IMR-90 (cell line): ENCODE measurements at regions not wholly inside any gene's neighbourhood (a gene's known extent, or its start where the extent isn't known, plus 50 kb on each side); places are given as distances from the start of the nearest gene placed in this dataset.

Source experiments
- ATAC-seq: fragments of 200-7000 bp; cut with Tn5 transposase; 2 replicates; pipeline ENCODE4 v1.9.1; 2020; ENCODE audit warnings: low read depth, mild to moderate bottlenecking, moderate library complexity
- BruUV-seq: library from RNA; stranded (reverse); fragments of 400-500 nt; replicated peaks from 2 replicates; lab custom pipeline; 2021; lab: Mats Ljungman, UMichigan
- CTCF ChIA-PET: fragments of 300-600 bp; formaldehyde crosslinking; extraction: SDS; loops from one replicate; lab custom pipeline; 2021; ENCODE audit warnings: antibody characterized with exemption; lab: Yijun Ruan, JAX
- POLR2A ChIA-PET: fragments of 300-600 bp; sonication (Branson Sonifier 250); formaldehyde crosslinking; loops from one replicate; lab custom pipeline; 2022; ENCODE audit warnings: antibody characterized with exemption; ENCODE audit not compliant: unreplicated experiment; lab: Charles Lee
- DNase-seq: peaks from one replicate; pipeline ENCODE4 v3.0.0; 2013
- H2AFZ ChIP-seq: replicated peaks from 2 replicates; pipeline ENCODE3; 2013; ENCODE audit warnings: low read length, mild to moderate bottlenecking; ENCODE audit not compliant: poor library complexity
- H2AK5ac ChIP-seq: 2 replicates; pipeline ENCODE4 v1.6.1; 2013; ENCODE audit warnings: low read depth, low read length, inconsistent platforms
- H2AK9ac ChIP-seq: replicated peaks from 2 replicates; pipeline ENCODE3; 2013; ENCODE audit warnings: mild to moderate bottlenecking, low read depth, low read length, moderate library complexity; ENCODE audit not compliant: poor library complexity
- H2BK120ac ChIP-seq: 2 replicates; pipeline ENCODE4 v1.6.1; 2013; ENCODE audit warnings: low read depth, low read length, inconsistent platforms
- H2BK15ac ChIP-seq: 3 replicates; pipeline ENCODE4 v1.6.1; 2013; ENCODE audit warnings: low read depth, low read length, inconsistent platforms
- H2BK20ac ChIP-seq: 2 replicates; pipeline ENCODE4 v1.6.1; 2013; ENCODE audit warnings: low read depth, mild to moderate bottlenecking, inconsistent platforms, low read length, moderate library complexity
- H2BK5ac ChIP-seq: 2 replicates; pipeline ENCODE4 v1.6.1; 2013; ENCODE audit warnings: mild to moderate bottlenecking, low read depth, low read length, inconsistent platforms; ENCODE audit not compliant: poor library complexity, severe bottlenecking
- H3K14ac ChIP-seq: replicated peaks from 2 replicates; pipeline ENCODE4 v1.6.1; 2013; ENCODE audit warnings: low read depth, low read length, inconsistent platforms
- H3K18ac ChIP-seq: 2 replicates; pipeline ENCODE4 v1.6.1; 2013; ENCODE audit warnings: low read depth, low read length, control low read depth
- H3K23ac ChIP-seq: 2 replicates; pipeline ENCODE4 v1.6.1; 2013; ENCODE audit warnings: low read depth, low read length, inconsistent platforms
- H3K27ac ChIP-seq: 2 replicates; pipeline ENCODE4 v1.5.1; 2013; ENCODE audit warnings: mild to moderate bottlenecking, control low read depth, low read length; ENCODE audit not compliant: insufficient read depth
- H3K27me3 ChIP-seq: 2 replicates; pipeline ENCODE4 v1.6.1; 2013; ENCODE audit warnings: low read length; ENCODE audit not compliant: control insufficient read depth, insufficient read depth
- H3K36me3 ChIP-seq: 2 replicates; pipeline ENCODE4 v1.6.1; 2013; ENCODE audit warnings: low read length, mixed read lengths; ENCODE audit not compliant: control insufficient read depth, insufficient read depth
- H3K4ac ChIP-seq: 2 replicates; pipeline ENCODE4 v1.6.1; 2013; ENCODE audit warnings: low read depth, low read length, inconsistent platforms
- H3K4me1 ChIP-seq: 2 replicates; pipeline ENCODE4 v1.6.1; 2013; ENCODE audit warnings: low read length, mixed read lengths; ENCODE audit not compliant: control insufficient read depth, insufficient read depth
- H3K4me2 ChIP-seq: 2 replicates; pipeline ENCODE4 v1.6.1; 2013; ENCODE audit warnings: low read depth, mild to moderate bottlenecking, control low read depth, low read length, moderate library complexity
- H3K4me3 ChIP-seq: 2 replicates; pipeline ENCODE4 v1.5.1; 2013; ENCODE audit warnings: low read depth, mild to moderate bottlenecking, control low read depth, low read length, moderate library complexity; ENCODE audit not compliant: insufficient read depth
- H3K56ac ChIP-seq: 2 replicates; pipeline ENCODE4 v1.6.1; 2013; ENCODE audit warnings: low read length, inconsistent platforms; ENCODE audit not compliant: insufficient read depth; ENCODE audit errors: extremely low read depth
- H3K79me1 ChIP-seq, 2 experiments: 2 replicates each; pipeline ENCODE4 v1.6.1; 2013; ENCODE audit warnings: low read length in 2 of 2, inconsistent platforms in 1 of 2, low read depth in 1 of 2
- H3K9ac ChIP-seq: 2 replicates; pipeline ENCODE4 v1.6.1; 2013; ENCODE audit warnings: low read depth, low read length, control low read depth
- H3K9me1 ChIP-seq: 2 replicates; pipeline ENCODE4 v1.6.1; 2013; ENCODE audit warnings: low read length, inconsistent platforms; ENCODE audit not compliant: insufficient read depth
- H3K9me3 ChIP-seq: 2 replicates; pipeline ENCODE4 v1.6.1; 2013; ENCODE audit warnings: low read length; ENCODE audit not compliant: control insufficient read depth, insufficient read depth
- H4K20me1 ChIP-seq: 2 replicates; pipeline ENCODE4 v1.6.1; 2013; ENCODE audit warnings: low read length, inconsistent platforms; ENCODE audit not compliant: insufficient read depth
- H4K5ac ChIP-seq: 2 replicates; pipeline ENCODE4 v1.6.1; 2013; ENCODE audit warnings: mild to moderate bottlenecking, low read depth, low read length, control low read depth
- H4K8ac ChIP-seq, 2 experiments: 2 replicates each; pipeline ENCODE4 v1.6.1; 2013; ENCODE audit warnings: low read depth in 2 of 2, low read length in 2 of 2, control low read depth in 1 of 2, inconsistent platforms in 1 of 2
- H4K91ac ChIP-seq: 2 replicates; pipeline ENCODE4 v1.6.1; 2013; ENCODE audit warnings: low read depth, low read length, inconsistent platforms; ENCODE audit not compliant: insufficient read depth
- BHLHE40 ChIP-seq: fragments of 150-350 bp; IDR thresholded peaks from 2 replicates; pipeline ENCODE4 v1.6.1; 2016; ENCODE audit warnings: mild to moderate bottlenecking, low read depth, low read length
- CEBPB ChIP-seq: IDR thresholded peaks from 2 replicates; pipeline ENCODE4 v1.6.1; 2012; ENCODE audit warnings: low read depth, low read length, improper control_type of control experiment
- CHD1 ChIP-seq: IDR thresholded peaks from 2 replicates; pipeline ENCODE4 v1.6.1; 2012; ENCODE audit warnings: low read depth, low read length, improper control_type of control experiment
- FOS ChIP-seq: fragments of 150-350 bp; IDR thresholded peaks from 2 replicates; pipeline ENCODE4 v1.6.1; 2016; ENCODE audit warnings: low read depth, low read length
- MAFK ChIP-seq: IDR thresholded peaks from 2 replicates; pipeline ENCODE4 v1.6.1; 2012; ENCODE audit warnings: low read depth, low read length, improper control_type of control experiment
- MAZ ChIP-seq: IDR thresholded peaks from 2 replicates; pipeline ENCODE4 v1.6.1; 2012; ENCODE audit warnings: low read depth, mild to moderate bottlenecking, low read length, improper control_type of control experiment, moderate library complexity, borderline replicate concordance
- MXI1 ChIP-seq: IDR thresholded peaks from 2 replicates; pipeline ENCODE4 v1.6.1; 2012; ENCODE audit warnings: low read depth, mild to moderate bottlenecking, low read length, moderate library complexity, borderline replicate concordance
- NFE2L2 ChIP-seq: fragments of 150-350 bp; IDR thresholded peaks from 2 replicates; pipeline ENCODE4 v1.6.1; 2016; ENCODE audit warnings: low read depth, mild to moderate bottlenecking, low read length
- POLR2A ChIP-seq: IDR thresholded peaks from 2 replicates; pipeline ENCODE4 v1.6.1; 2012; ENCODE audit warnings: mild to moderate bottlenecking, low read depth, low read length
- RAD21 ChIP-seq: IDR thresholded peaks from 2 replicates; pipeline ENCODE4 v1.6.1; 2012; ENCODE audit warnings: low read length, improper control_type of control experiment
- RCOR1 ChIP-seq: IDR thresholded peaks from 2 replicates; pipeline ENCODE4 v1.6.1; 2012; ENCODE audit warnings: mild to moderate bottlenecking, low read length, improper control_type of control experiment; ENCODE audit not compliant: insufficient replicate concordance
- RFX5 ChIP-seq: IDR thresholded peaks from 2 replicates; pipeline ENCODE4 v1.8.0; 2012; ENCODE audit warnings: low read depth, mild to moderate bottlenecking, low read length, moderate library complexity
- SMC3 ChIP-seq: fragments of 150-350 bp; IDR thresholded peaks from 2 replicates; pipeline ENCODE4 v1.6.1; 2016; ENCODE audit warnings: low read depth, mild to moderate bottlenecking, antibody characterized with exemption, low read length, moderate library complexity
- WGBS, 2 experiments: methylation state at CpG; one replicate each; pipeline versions ENCODE4 v1.1.5 to v1.1.7; 2013; ENCODE audit warnings: missing lambda C conversion rate in 2 of 2; ENCODE audit not compliant: insufficient read length in 1 of 2; ENCODE audit errors: extremely low coverage in 2 of 2; 5-methylcytosine and 5-hydroxymethylcytosine counted together
- dilution Hi-C: fragments of 300-500 bp; cut with HindIII; formaldehyde crosslinking; loops from one replicate; pipeline ENCODE4 v1.14.3; 2018; ENCODE audit warnings: low sequenced_read_pairs; ENCODE audit not compliant: unreplicated experiment
- in situ Hi-C: fragments of 300-500 bp; cut with MboI; formaldehyde crosslinking; loops from 3 replicates; pipeline ENCODE4 v1.14.3; 2019; ENCODE audit warnings: low sequenced_read_pairs, inconsistent platforms, mixed read lengths
- intact Hi-C: fragments of 100-400 bp; cut with micrococcal nuclease; formaldehyde crosslinking; loops from 2 replicates; pipeline ENCODE4 v1.10.0; 2022
- TF ChIP-seq, protein P1 (sequence below): fragments of 150-350 bp; IDR thresholded peaks from 2 replicates; pipeline ENCODE4 v1.6.1; 2017; ENCODE audit warnings: mild to moderate bottlenecking, antibody characterized with exemption, low read length, low read depth
- TF ChIP-seq, protein P2 (sequence below): conservative IDR thresholded peaks from 2 replicates; pipeline ENCODE4 v1.5.1; 2012; ENCODE audit warnings: mild to moderate bottlenecking, low read depth, low read length, improper control_type of control experiment
- TF ChIP-seq, protein P3 (sequence below): fragments of 150-350 bp; IDR thresholded peaks from 2 replicates; pipeline ENCODE4 v1.6.1; 2016; ENCODE audit warnings: low read depth, mild to moderate bottlenecking, low read length, moderate library complexity, borderline replicate concordance

DNA sequence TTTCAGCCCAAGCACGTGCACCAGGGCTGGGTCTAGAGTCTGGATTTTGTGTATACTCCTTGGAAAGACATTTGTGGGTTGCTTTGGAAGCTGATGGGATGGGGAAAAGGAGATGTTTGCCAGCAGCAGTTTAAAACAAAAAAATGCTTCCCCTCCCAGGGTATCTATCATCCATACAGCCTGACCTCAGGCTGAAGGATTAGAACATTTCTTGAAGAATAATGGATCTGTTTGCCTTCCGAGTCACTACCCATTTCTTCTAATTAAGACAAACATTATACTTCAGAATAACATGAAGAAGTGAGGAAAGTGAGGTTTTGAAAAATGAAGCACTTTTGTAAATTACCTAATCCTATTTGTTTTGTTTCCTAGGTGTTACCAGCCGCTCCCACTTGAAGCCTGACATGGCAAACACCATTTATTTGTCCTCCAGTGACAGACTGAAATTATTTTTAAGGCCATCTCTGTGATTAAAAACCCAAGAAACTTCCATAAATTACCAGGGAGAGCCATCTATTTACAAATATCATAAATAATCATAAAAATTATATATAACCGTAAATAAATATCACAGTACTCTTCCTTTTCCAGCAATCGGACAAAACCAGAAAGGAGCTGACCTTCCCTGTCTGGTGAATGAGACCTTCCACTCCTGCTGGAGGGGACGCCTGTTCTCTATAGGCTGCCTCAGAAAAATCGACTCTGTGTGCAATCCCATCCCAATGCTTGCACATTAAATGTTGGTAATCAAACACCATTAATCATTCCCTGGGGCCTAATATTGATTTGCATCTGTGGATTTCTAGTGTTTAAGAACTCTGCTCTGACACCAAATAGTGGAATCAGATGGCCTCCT is 106.8 kb downstream of the C1D start:
- Histone ChIP-seq H3K4me3 (no peak overlapping the region), H3K18ac (no peak overlapping the region), H3K36me3 (no peaks in the 10 kb centered on the region), H4K20me1 (no peaks in the 10 kb centered on the region), H2AFZ (no peak overlapping the region), H3K23ac (no peak overlapping the region), H3K4me2 (no peak overlapping the region), H2BK120ac (no peak overlapping the region), H2BK15ac (no peak overlapping the region), H3K56ac (no peak overlapping the region), H3K4ac (no peak overlapping the region), H3K9me3 (peaks cover 5% of the 10 kb centered on the region), H2AK9ac (no peak overlapping the region), H3K14ac (no peak overlapping the region), H4K8ac (no peak overlapping the region), H3K9ac (no peak overlapping the region), H3K9me1 (no peaks in the 10 kb centered on the region), H3K79me1 (no peaks in the 10 kb centered on the region), H3K27me3 (peaks cover 25% of the 10 kb centered on the region), H2BK5ac (no peak overlapping the region), H2BK20ac (no peak overlapping the region), H3K4me1 (no peaks in the 10 kb centered on the region), H4K91ac (no peak overlapping the region), H3K27ac (no peak overlapping the region), H4K5ac (no peak overlapping the region), H2AK5ac (no peak overlapping the region)
- CTCF ChIA-PET = no interaction called here
- in situ Hi-C loops (no loop called here), dilution Hi-C loops (no loop called here), intact Hi-C loops (no loop called here)
- DNase-seq = no peak
- no CpG with 5 or more reads among the region's 7 CpGs for WGBS, 2 experiments
- BruUV-seq = no TSS peak
- ATAC-seq = no peak
- POLR2A ChIA-PET = no interaction called here
- no peak for TF ChIP-seq MXI1
- TF ChIP-seq SMC3 = no peak
- no peak for TF ChIP-seq NFE2L2
- no peak for TF ChIP-seq POLR2A
- TF ChIP-seq MAFK = no peak
- no peak for TF ChIP-seq MAZ
- no peak for TF ChIP-seq RAD21
- no peak for TF ChIP-seq FOS
- TF ChIP-seq, protein P1, sequence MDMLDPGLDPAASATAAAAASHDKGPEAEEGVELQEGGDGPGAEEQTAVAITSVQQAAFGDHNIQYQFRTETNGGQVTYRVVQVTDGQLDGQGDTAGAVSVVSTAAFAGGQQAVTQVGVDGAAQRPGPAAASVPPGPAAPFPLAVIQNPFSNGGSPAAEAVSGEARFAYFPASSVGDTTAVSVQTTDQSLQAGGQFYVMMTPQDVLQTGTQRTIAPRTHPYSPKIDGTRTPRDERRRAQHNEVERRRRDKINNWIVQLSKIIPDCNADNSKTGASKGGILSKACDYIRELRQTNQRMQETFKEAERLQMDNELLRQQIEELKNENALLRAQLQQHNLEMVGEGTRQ = no peak
- TF ChIP-seq BHLHE40 = no peak
- TF ChIP-seq CEBPB = no peak
- TF ChIP-seq, protein P2, sequence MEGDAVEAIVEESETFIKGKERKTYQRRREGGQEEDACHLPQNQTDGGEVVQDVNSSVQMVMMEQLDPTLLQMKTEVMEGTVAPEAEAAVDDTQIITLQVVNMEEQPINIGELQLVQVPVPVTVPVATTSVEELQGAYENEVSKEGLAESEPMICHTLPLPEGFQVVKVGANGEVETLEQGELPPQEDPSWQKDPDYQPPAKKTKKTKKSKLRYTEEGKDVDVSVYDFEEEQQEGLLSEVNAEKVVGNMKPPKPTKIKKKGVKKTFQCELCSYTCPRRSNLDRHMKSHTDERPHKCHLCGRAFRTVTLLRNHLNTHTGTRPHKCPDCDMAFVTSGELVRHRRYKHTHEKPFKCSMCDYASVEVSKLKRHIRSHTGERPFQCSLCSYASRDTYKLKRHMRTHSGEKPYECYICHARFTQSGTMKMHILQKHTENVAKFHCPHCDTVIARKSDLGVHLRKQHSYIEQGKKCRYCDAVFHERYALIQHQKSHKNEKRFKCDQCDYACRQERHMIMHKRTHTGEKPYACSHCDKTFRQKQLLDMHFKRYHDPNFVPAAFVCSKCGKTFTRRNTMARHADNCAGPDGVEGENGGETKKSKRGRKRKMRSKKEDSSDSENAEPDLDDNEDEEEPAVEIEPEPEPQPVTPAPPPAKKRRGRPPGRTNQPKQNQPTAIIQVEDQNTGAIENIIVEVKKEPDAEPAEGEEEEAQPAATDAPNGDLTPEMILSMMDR = no peak
- no peak for TF ChIP-seq RCOR1
- TF ChIP-seq, protein P3, sequence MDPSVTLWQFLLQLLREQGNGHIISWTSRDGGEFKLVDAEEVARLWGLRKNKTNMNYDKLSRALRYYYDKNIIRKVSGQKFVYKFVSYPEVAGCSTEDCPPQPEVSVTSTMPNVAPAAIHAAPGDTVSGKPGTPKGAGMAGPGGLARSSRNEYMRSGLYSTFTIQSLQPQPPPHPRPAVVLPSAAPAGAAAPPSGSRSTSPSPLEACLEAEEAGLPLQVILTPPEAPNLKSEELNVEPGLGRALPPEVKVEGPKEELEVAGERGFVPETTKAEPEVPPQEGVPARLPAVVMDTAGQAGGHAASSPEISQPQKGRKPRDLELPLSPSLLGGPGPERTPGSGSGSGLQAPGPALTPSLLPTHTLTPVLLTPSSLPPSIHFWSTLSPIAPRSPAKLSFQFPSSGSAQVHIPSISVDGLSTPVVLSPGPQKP = no peak
- TF ChIP-seq RFX5 = no peak
- no peak for TF ChIP-seq CHD1
